Parathyroid adenoma (tissue), 2 donors: ENCODE measurements at regions not wholly inside any gene's neighbourhood (a gene's known extent, or its start where the extent isn't known, plus 50 kb on each side); places are given as distances from the start of the nearest gene placed in this dataset.
A peak's percentile ranks its signal among the peaks of the same experiment; 100 is the strongest.

Source experiments
- H2AFZ ChIP-seq: fragments of 300-600 bp; sonication (generic); one replicate; pipeline ENCODE4 v1.7.0; 2017; ENCODE audit warnings: antibody characterized with exemption, mild to moderate bottlenecking
- H3K27ac ChIP-seq: fragments of 300-600 bp; sonication (generic); one replicate; pipeline ENCODE4 v1.7.0; 2017
- H3K27me3 ChIP-seq: fragments of 300-600 bp; sonication (generic); one replicate; pipeline ENCODE4 v1.7.0; 2017; ENCODE audit warnings: low read length; ENCODE audit not compliant: control insufficient read depth, insufficient read depth
- H3K36me3 ChIP-seq: fragments of 300-600 bp; sonication (generic); one replicate; pipeline ENCODE4 v1.7.0; 2017; ENCODE audit warnings: low read length; ENCODE audit not compliant: control insufficient read depth, insufficient read depth
- H3K4me1 ChIP-seq: fragments of 300-600 bp; sonication (generic); one replicate; pipeline ENCODE4 v1.7.0; 2017; ENCODE audit warnings: control low read depth
- H3K4me2 ChIP-seq: fragments of 300-600 bp; sonication (generic); one replicate; pipeline ENCODE4 v1.7.0; 2017; ENCODE audit warnings: low read length
- H3K4me3 ChIP-seq: fragments of 300-600 bp; sonication (generic); one replicate; pipeline ENCODE4 v1.7.0; 2017; ENCODE audit warnings: low read depth, low read length
- H3K79me2 ChIP-seq: fragments of 300-600 bp; sonication (generic); one replicate; pipeline ENCODE4 v1.7.0; 2017; ENCODE audit warnings: control low read depth
- H3K9ac ChIP-seq: fragments of 300-600 bp; sonication (generic); one replicate; pipeline ENCODE4 v1.7.0; 2017; ENCODE audit warnings: mild to moderate bottlenecking
- H3K9me3 ChIP-seq: fragments of 300-600 bp; sonication (generic); one replicate; pipeline ENCODE4 v1.7.0; 2017; ENCODE audit warnings: low read length; ENCODE audit not compliant: control insufficient read depth
- TF ChIP-seq, protein P1 (sequence below): fragments of 300-600 bp; sonication (generic); IDR thresholded peaks from one replicate; pipeline ENCODE4 v1.7.0; 2017; ENCODE audit warnings: antibody characterized with exemption, mild to moderate bottlenecking
- donor health status: primary hyperparathyroidism.

DNA sequence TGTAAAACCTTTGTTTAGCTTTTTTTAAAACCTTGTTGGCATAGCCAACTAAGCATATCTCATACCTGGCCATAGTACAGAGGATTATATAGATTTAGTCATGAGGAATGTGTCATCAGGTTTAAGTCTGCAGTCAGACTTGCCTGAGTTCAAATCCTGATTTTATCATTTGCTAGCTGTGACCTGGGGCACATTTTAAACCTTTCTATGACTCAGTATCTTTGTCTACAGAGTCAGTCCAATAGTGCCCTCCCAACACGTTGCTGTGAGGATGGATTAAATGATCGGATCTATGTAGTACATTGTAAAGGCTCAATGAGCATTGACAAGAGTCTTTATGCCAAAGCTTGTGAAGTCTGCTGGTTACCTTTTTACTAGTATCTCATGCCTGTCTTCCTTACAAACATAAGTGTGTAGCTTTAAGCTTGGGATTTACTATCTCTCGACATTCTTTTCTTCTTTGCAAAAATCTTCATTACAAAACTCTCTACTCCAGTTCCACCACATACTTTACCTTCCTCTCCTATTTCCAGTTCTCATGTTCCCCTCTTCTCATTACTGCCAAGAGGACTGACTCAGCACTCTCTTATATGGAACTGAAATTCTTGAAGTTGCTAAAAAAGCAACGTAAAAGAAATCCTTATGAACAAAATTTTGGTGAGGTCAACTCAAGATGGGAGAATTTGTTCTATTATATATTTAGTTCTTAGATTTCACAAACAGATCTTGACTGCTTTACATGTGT lies 68.1 kb upstream of the RBMS1 start:
- H3K9ac ChIP-seq: no peak overlapping the region
- H3K4me1 ChIP-seq: peaks cover 19% of the 10 kb centered on the region
- TF ChIP-seq, protein P1, sequence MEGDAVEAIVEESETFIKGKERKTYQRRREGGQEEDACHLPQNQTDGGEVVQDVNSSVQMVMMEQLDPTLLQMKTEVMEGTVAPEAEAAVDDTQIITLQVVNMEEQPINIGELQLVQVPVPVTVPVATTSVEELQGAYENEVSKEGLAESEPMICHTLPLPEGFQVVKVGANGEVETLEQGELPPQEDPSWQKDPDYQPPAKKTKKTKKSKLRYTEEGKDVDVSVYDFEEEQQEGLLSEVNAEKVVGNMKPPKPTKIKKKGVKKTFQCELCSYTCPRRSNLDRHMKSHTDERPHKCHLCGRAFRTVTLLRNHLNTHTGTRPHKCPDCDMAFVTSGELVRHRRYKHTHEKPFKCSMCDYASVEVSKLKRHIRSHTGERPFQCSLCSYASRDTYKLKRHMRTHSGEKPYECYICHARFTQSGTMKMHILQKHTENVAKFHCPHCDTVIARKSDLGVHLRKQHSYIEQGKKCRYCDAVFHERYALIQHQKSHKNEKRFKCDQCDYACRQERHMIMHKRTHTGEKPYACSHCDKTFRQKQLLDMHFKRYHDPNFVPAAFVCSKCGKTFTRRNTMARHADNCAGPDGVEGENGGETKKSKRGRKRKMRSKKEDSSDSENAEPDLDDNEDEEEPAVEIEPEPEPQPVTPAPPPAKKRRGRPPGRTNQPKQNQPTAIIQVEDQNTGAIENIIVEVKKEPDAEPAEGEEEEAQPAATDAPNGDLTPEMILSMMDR: no peak
- H3K27ac ChIP-seq: peak overlapping the region; percentile 3
- H3K4me3 ChIP-seq: peak overlapping the region; percentile 23
- H3K4me2 ChIP-seq: peak overlapping the region; percentile 28
- H3K36me3 ChIP-seq: no peaks in the 10 kb centered on the region
- no peaks in the 10 kb centered on the region for H3K27me3 ChIP-seq
- H3K9me3 ChIP-seq: no peaks in the 10 kb centered on the region
- no peaks in the 10 kb centered on the region for H3K79me2 ChIP-seq
- H2AFZ ChIP-seq: peak overlapping the region; percentile 42

DNA sequence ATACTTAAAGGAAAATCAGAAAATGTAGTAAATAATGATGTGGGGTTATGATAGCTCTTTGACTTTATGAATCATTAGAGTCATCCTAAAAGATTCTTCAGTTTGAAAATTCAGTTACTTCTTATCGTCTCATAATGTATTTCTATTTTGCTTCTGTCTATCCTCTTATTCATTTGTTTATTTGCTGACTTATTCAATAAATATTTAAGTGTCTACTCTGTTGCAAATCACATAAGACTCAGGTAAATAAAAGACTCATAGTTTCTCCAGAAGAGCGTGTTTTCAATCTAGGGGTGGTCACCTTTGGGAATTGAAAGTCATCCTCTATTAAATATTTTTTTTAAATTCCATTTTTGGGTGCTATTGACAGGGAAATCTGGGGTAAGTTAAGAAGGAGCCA lies 69.1 kb upstream of the RBMS1 start:
- Histone ChIP-seq H3K4me3 (no peak overlapping the region), H3K4me2 (no peak overlapping the region), H2AFZ (peak overlapping the region; percentile 42), H3K79me2 (no peaks in the 10 kb centered on the region), H3K9ac (no peak overlapping the region), H3K9me3 (no peaks in the 10 kb centered on the region), H3K36me3 (no peaks in the 10 kb centered on the region), H3K27ac (no peak overlapping the region), H3K27me3 (no peaks in the 10 kb centered on the region), H3K4me1 (peaks cover 21% of the 10 kb centered on the region)
- TF ChIP-seq, protein P1: no peak

GRCh38 chr2:160564591-160564990 lies 71.0 kb upstream of the RBMS1 start:
- TF ChIP-seq, protein P1: no peak
- no peaks in the 10 kb centered on the region for H3K79me2 ChIP-seq

GRCh38 chr2:160565099-160565845 lies 71.7 kb upstream of the RBMS1 start:
- Histone ChIP-seq H2AFZ (peak overlapping the region; percentile 17), H3K4me2 (no peak overlapping the region), H3K9ac (no peak overlapping the region), H3K27me3 (no peaks in the 10 kb centered on the region), H3K9me3 (no peaks in the 10 kb centered on the region), H3K27ac (no peak overlapping the region), H3K4me3 (no peak overlapping the region), H3K4me1 (peaks cover 24% of the 10 kb centered on the region), H3K79me2 (no peaks in the 10 kb centered on the region), H3K36me3 (no peaks in the 10 kb centered on the region)
- TF ChIP-seq, protein P1: no peak

More at GRCh38 chr2:160564591-160564990, 71.0 kb upstream of the RBMS1 start:
- Histone ChIP-seq H3K4me3 (no peak overlapping the region), H3K27ac (no peak overlapping the region), H3K27me3 (no peaks in the 10 kb centered on the region), H2AFZ (peak overlapping the region; percentile 17), H3K36me3 (no peaks in the 10 kb centered on the region), H3K9me3 (no peaks in the 10 kb centered on the region), H3K4me2 (no peak overlapping the region), H3K9ac (no peak overlapping the region), H3K4me1 (peaks cover 24% of the 10 kb centered on the region)
